Natural killer cell treated with Interleukin-12 subunit alpha and Interleukin-12 subunit beta and Interleukin-15 and Interleukin-18, amount 100 ng/mL, for 72 hours (primary cell): ENCODE measurements at regions not wholly inside any gene's neighbourhood (a gene's known extent, or its start where the extent isn't known, plus 50 kb on each side); places are given as distances from the start of the nearest gene placed in this dataset.

ENCODE experiments used
- ATAC-seq, 2 donors: fragments of 150-1000 bp; cut with Tn5 transposase in 1 of 2; sonication (Bioruptor Pico), chemical (Tn5 transposase) in 1 of 2; 2 replicates each; pipeline ENCODE4 v1.10.0; 2021
- DNase-seq: peaks from one replicate; pipeline ENCODE4 v3.0.0; 2022; ENCODE audit warnings: low spot score
- H3K27ac Mint-ChIP-seq, 2 donors: 1 replicate in 1 of 2; 2 replicates in 1 of 2; pipeline ENCODE4 v1.8.0; 2022; ENCODE audit warnings: mixed read lengths in 2 of 2, mild to moderate bottlenecking in 1 of 2, moderate library complexity in 1 of 2
- H3K27me3 Mint-ChIP-seq, 2 donors: 1 replicate in 1 of 2; 2 replicates in 1 of 2; pipeline ENCODE4 v1.8.0; 2022; ENCODE audit warnings: mixed read lengths in 2 of 2
- H3K36me3 Mint-ChIP-seq: one replicate; pipeline ENCODE4 v1.8.0; 2022; ENCODE audit warnings: mixed read lengths
- H3K4me1 Mint-ChIP-seq, 2 donors: 1 replicate in 1 of 2; 2 replicates in 1 of 2; pipeline ENCODE4 v1.8.0; 2022; ENCODE audit warnings: low read depth in 2 of 2, mixed read lengths in 2 of 2, mild to moderate bottlenecking in 1 of 2
- H3K4me3 Mint-ChIP-seq: one replicate; pipeline ENCODE4 v1.8.0; 2022; ENCODE audit warnings: mixed read lengths
- H3K9me3 Mint-ChIP-seq: 2 replicates; pipeline ENCODE4 v1.8.0; 2022; ENCODE audit warnings: mixed read lengths

GRCh38 chr4:100826067-100826466 is 308.2 kb upstream of the EMCN start:
- Mint-ChIP-seq H3K36me3 (no peaks in the 10 kb centered on the region), H3K27ac (no peak overlapping the region), H3K4me3 (no peak overlapping the region), H3K4me1 (peaks cover 0 to 17% of the 10 kb centered on the region in 2 donors), H3K27me3 (peaks cover 0 to 5% of the 10 kb centered on the region in 2 donors), H3K9me3 (peaks cover 7% of the 10 kb centered on the region)
- ATAC-seq (no peak), DNase-seq (no peak)

- DNase-seq: no peak
- H3K36me3 Mint-ChIP-seq: no peaks in the 10 kb centered on the region
- peaks cover 0 to 21% of the 10 kb centered on the region in 2 donors for H3K4me1 Mint-ChIP-seq
- H3K4me3 Mint-ChIP-seq: peak overlapping the region; percentile 14
- peaks cover 0 to 2% of the 10 kb centered on the region in 2 donors for H3K27me3 Mint-ChIP-seq
- ATAC-seq: no peak
- H3K27ac Mint-ChIP-seq: peak overlapping the region in 1 of 2 donors; percentile 73
- H3K9me3 Mint-ChIP-seq: peaks cover 2% of the 10 kb centered on the region
Observed at GRCh38 chr4:100823993-100824323, 306.1 kb upstream of the EMCN start.

- no peak for DNase-seq
- Mint-ChIP-seq H3K27me3 (peaks cover 0 to 2% of the 10 kb centered on the region in 2 donors), H3K27ac (peak overlapping the region in 1 of 2 donors; percentile 73), H3K9me3 (peaks cover 2% of the 10 kb centered on the region), H3K36me3 (no peaks in the 10 kb centered on the region), H3K4me3 (peak overlapping the region; percentile 65), H3K4me1 (peaks cover 0 to 21% of the 10 kb centered on the region in 2 donors)
- ATAC-seq: peak; percentile 74 to 86
Observed at GRCh38 chr4:100823066-100823992, 305.5 kb upstream of the EMCN start.

GRCh38 chr4:100820249-100820648 is 302.4 kb upstream of the EMCN start:
- peaks cover 0 to 21% of the 10 kb centered on the region in 2 donors for H3K4me1 Mint-ChIP-seq
- no peaks in the 10 kb centered on the region for H3K27me3 Mint-ChIP-seq
- no peaks in the 10 kb centered on the region for H3K36me3 Mint-ChIP-seq
- H3K4me3 Mint-ChIP-seq: no peak overlapping the region
- ATAC-seq (no peak), DNase-seq (no peak)
- no peaks in the 10 kb centered on the region for H3K9me3 Mint-ChIP-seq
- no peak overlapping the region for H3K27ac Mint-ChIP-seq

- Mint-ChIP-seq H3K27ac (no peak overlapping the region), H3K9me3 (no peaks in the 10 kb centered on the region), H3K4me1 (peaks cover 0 to 21% of the 10 kb centered on the region in 2 donors), H3K27me3 (no peaks in the 10 kb centered on the region), H3K4me3 (no peak overlapping the region), H3K36me3 (no peaks in the 10 kb centered on the region)
- no peak for ATAC-seq
- DNase-seq: no peak
Observed at GRCh38 chr4:100819505-100819904, 301.7 kb upstream of the EMCN start.

DNA sequence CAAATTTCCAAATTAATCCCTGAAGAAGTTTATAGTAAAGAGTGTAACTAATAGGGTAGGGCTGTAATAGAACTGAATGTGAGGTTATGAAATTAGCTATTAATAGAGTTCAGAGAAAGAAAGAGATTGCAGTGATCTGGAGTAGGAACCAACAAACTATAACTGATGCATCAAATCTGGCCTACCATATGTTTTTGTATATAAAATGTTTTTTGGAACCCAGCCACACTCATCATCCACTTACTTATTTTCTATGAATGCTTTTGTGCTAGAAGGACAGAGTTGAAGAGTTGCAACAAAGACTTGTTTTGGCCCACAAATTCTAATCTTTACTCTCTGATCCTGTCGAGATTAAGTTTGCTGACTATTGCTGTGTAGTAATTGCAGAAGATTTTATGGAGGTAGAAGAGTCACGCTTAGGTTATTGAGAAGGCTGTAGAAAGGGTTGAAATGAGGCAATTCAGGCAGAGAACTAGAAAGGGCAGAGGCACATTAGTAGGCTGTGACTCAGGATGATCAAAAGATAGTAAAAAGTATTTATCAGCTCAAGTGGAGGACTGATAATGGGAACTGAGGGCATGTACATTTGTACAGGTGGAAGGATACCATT is 298.7 kb upstream of the EMCN start:
- Mint-ChIP-seq H3K27me3 (peaks cover 0 to 4% of the 10 kb centered on the region in 2 donors), H3K4me3 (no peak overlapping the region), H3K27ac (no peak overlapping the region), H3K4me1 (peaks cover 0 to 9% of the 10 kb centered on the region in 2 donors), H3K36me3 (no peaks in the 10 kb centered on the region), H3K9me3 (no peaks in the 10 kb centered on the region)
- DNase-seq (no peak), ATAC-seq (no peak)

- Mint-ChIP-seq H3K4me3 (no peak overlapping the region), H3K27me3 (peaks cover 0 to 6% of the 10 kb centered on the region in 2 donors), H3K4me1 (no peaks in the 10 kb centered on the region), H3K27ac (no peak overlapping the region), H3K9me3 (no peaks in the 10 kb centered on the region), H3K36me3 (no peaks in the 10 kb centered on the region)
- ATAC-seq (no peak), DNase-seq (no peak)
Observed at GRCh38 chr4:100811046-100811445, 293.2 kb upstream of the EMCN start.

GRCh38 chr4:100809506-100809905 is 291.7 kb upstream of the EMCN start:
- Mint-ChIP-seq H3K27ac (no peak overlapping the region), H3K27me3 (peaks cover 0 to 6% of the 10 kb centered on the region in 2 donors), H3K36me3 (no peaks in the 10 kb centered on the region), H3K4me3 (no peak overlapping the region), H3K9me3 (no peaks in the 10 kb centered on the region), H3K4me1 (no peaks in the 10 kb centered on the region)
- ATAC-seq (no peak), DNase-seq (no peak)

DNA sequence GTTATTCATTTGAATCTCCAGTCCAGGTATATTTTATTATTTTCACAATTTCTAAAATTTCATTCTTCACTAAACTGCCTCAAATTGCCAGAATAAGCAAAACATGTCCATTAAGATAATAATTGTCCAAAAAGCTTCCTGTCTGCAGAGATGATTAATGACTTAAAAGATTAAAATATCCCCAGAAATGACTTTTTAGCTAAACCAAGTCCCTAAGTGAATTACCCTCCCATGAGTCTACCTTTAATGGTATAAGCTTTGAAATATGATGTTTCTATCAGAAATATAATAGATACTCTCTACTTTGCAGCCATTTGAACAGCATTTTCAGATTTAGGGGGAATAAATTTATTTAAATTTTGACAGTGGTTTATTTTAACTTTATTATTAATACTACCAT is 289.2 kb upstream of the EMCN start:
- DNase-seq (no peak), ATAC-seq (no peak)
- Mint-ChIP-seq H3K27me3 (peaks cover 0 to 5% of the 10 kb centered on the region in 2 donors), H3K9me3 (no peaks in the 10 kb centered on the region), H3K27ac (no peak overlapping the region), H3K36me3 (no peaks in the 10 kb centered on the region), H3K4me1 (no peaks in the 10 kb centered on the region), H3K4me3 (no peak overlapping the region)

GRCh38 chr4:100805538-100805937 is 287.7 kb upstream of the EMCN start:
- peaks cover 0 to 2% of the 10 kb centered on the region in 2 donors for H3K27me3 Mint-ChIP-seq
- no peaks in the 10 kb centered on the region for H3K4me1 Mint-ChIP-seq
- H3K9me3 Mint-ChIP-seq: no peaks in the 10 kb centered on the region
- no peak for ATAC-seq
- no peak overlapping the region for H3K27ac Mint-ChIP-seq
- no peak overlapping the region for H3K4me3 Mint-ChIP-seq
- no peaks in the 10 kb centered on the region for H3K36me3 Mint-ChIP-seq
- DNase-seq: no peak

DNA sequence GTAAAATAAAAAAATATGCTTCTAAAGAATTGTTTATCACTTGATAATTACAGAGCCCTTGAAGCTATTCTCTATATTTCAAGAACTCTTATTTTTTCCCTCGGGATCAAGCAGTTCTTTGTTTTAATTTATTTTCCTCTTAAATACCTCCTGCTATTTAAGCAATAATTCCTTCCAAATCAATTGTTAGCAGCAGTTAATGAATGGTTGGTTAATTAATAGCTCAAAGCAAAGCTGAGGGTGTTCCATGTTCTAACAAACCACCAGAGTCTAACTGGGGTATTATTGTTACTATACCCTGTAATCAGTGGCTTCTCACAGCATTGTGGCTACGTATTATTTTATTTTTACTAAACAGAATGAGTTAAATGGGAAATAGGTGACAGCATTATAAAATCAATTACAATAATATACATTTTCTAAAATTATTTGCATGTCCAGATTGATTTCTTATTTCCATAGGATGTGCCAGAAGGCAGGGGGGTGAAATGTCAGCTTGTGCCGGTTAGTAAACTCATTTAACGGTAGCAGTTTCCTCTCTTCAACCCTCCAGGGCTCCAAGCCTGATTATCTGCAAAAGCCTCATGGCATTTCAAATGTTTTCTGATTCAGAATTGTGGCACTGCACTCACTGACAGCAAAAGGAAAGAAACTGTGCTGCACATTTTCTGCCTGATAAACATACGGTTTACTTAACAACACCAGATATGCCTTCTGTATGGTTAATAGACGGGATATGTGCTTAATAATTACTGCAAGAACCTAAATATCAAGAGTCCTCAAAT is 286.9 kb upstream of the EMCN start:
- H3K36me3 Mint-ChIP-seq: no peaks in the 10 kb centered on the region
- ATAC-seq (no peak), DNase-seq (no peak)
- peaks cover 0 to 2% of the 10 kb centered on the region in 2 donors for H3K27me3 Mint-ChIP-seq
- no peaks in the 10 kb centered on the region for H3K4me1 Mint-ChIP-seq
- H3K4me3 Mint-ChIP-seq: no peak overlapping the region
- no peak overlapping the region for H3K27ac Mint-ChIP-seq
- H3K9me3 Mint-ChIP-seq: peaks cover 2% of the 10 kb centered on the region

- Mint-ChIP-seq H3K4me1 (no peaks in the 10 kb centered on the region), H3K27ac (no peak overlapping the region), H3K36me3 (no peaks in the 10 kb centered on the region), H3K27me3 (peaks cover 0 to 2% of the 10 kb centered on the region in 2 donors), H3K4me3 (no peak overlapping the region), H3K9me3 (peaks cover 2% of the 10 kb centered on the region)
- no peak for ATAC-seq
- DNase-seq: no peak
Observed at GRCh38 chr4:100803751-100804150, 285.9 kb upstream of the EMCN start.

DNA sequence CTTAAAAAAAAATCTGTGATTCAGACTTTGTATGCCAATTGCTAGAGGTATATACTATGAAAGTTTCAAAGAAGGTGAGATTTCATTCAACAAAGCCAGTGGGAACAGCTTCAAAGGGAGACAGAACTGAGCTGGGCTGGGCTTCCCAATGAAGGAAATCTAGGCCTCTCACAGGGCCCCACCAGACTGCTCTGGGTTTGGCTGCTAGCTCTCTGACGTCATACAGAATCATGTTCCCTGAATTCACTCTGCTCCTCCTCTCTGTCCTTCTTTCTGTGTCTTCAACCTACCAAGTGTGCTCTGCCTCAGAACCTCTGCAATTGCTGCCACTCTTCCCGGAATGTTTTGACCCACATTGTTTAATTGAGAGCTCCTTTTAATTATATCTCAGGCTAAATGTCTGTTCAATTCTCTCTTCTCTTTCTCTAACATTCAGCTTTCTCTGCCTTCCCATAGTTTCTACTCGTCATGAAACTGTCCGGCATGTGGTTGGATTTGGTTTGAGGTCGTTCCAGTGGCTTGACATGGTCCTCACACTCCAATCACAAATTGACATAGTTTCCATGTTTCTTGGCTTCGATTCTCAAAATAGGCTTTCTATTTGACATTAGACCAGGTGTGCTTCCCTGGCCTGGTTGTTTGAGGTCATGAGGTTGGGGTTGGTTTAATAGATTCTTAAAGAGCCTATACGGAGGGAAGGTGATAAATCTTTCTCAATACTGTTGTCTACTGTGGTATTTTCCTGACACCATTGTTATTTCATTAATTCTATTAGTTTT is 282.1 kb upstream of the EMCN start:
- H3K4me1 Mint-ChIP-seq: no peaks in the 10 kb centered on the region

More for the DNA sequence above, 282.1 kb upstream of the EMCN start:
- ATAC-seq (no peak), DNase-seq (no peak)
- no peak overlapping the region for H3K4me3 Mint-ChIP-seq
- H3K27ac Mint-ChIP-seq: no peak overlapping the region
- no peaks in the 10 kb centered on the region for H3K27me3 Mint-ChIP-seq
- no peaks in the 10 kb centered on the region for H3K36me3 Mint-ChIP-seq
- H3K9me3 Mint-ChIP-seq: peaks cover 2% of the 10 kb centered on the region
